Stimulated activated CD8-positive, alpha-beta memory T cell treated with anti-CD3 and anti-CD28 coated beads, Interleukin-4, amount 100 ng/mL, for 4 hours (primary cell): ENCODE measurements at regions not wholly inside any gene's neighbourhood (a gene's known extent, or its start where the extent isn't known, plus 50 kb on each side); places are given as distances from the start of the nearest gene placed in this dataset.

ENCODE experiments used
- DNase-seq, 2 donors: peaks; one replicate each; pipeline ENCODE4 v3.0.0-alpha.2; 2020; ENCODE audit warnings: low read depth in 2 of 2, low spot score in 1 of 2

GRCh38 chr6:156525541-156525940, 251.6 kb upstream of the ARID1B start:
- no peak for DNase-seq

DNA sequence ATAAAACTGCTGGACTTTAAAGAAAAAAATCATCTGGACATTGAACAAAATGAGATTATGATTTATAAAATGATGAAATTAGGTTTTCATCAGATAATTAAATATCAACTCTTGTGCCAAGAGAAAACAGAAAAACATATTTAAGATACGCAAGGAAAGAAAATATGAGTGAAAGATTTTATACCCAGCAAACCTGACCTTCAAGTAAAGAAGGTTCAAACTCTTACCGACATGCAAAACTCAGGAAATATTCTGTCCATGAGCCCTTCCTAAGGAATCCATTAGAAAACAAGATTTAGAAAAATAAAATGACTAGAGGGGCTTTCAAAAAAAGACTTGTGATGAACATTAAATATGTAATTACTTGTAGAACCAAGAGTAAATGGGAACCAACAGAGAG, 257.2 kb upstream of the ARID1B start:
- no peak for DNase-seq

GRCh38 chr6:156517088-156517487, 260.1 kb upstream of the ARID1B start:
- no peak for DNase-seq

DNA sequence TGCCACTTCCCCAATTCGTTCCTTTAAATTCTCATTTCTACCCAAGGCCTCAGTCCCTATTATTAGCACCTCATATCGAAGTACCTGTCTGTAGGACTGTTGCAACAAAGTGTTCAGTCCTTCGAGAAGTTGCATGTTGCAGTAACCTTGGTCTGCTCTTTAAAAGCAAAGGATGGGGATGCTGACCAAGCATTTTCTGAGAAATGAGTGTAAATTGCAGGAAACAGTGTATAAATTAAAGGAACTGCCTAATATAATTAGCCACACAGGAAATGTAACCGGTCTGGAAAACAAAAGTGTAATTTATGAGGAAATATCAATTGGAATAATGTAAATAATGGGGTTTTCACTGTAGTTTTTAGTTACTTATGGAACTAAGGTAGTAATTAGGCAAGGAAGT, 261.9 kb upstream of the ARID1B start:
- no peak for DNase-seq

- no peak for DNase-seq
Observed at GRCh38 chr6:156513504-156513903, 263.7 kb upstream of the ARID1B start.

- no peak for DNase-seq
Observed at GRCh38 chr6:156511570-156511969, 265.6 kb upstream of the ARID1B start.

DNA sequence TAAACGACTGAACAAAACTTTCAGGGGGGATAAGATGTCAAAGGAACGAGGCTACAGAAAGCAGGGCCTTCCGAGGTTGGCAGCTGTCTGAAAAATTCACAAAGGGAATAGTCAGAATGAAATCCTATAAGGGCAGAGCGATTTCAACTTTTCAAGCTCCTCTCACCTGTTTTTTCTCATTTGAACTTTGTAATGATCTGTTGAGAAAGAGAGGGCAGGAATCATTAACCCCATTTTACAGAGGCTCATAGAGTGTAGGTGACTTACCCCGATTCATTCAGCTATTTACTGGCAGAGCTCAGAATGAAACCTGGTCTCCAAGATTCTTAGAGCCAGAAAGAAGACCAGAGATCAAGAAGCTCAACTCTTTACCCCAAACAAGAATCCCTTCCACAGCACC, 266.1 kb upstream of the ARID1B start:
- DNase-seq = no peak

DNA sequence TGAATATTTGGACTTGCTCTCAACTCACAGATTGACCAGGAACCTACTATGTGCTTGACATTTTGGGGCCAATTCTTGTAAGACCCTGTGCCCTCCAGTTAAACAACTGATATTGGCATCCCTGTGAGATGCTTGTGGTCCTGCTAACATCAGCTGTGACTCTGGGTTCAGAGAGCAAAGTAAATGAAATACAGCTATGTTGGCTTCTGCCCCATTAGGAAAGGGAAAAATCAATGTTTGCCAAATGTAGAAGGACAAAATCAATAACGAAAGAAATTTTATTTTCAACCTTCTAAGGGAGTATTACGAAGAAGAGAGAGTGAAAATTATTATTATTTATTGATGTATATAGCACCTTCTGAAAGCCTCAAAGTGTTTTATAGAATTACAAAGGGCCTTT, 266.9 kb upstream of the ARID1B start:
- no peak for DNase-seq

- no peak for DNase-seq
Observed at GRCh38 chr6:156509496-156509895, 267.7 kb upstream of the ARID1B start.

GRCh38 chr6:156508923-156509322, 268.3 kb upstream of the ARID1B start:
- no peak for DNase-seq

DNA sequence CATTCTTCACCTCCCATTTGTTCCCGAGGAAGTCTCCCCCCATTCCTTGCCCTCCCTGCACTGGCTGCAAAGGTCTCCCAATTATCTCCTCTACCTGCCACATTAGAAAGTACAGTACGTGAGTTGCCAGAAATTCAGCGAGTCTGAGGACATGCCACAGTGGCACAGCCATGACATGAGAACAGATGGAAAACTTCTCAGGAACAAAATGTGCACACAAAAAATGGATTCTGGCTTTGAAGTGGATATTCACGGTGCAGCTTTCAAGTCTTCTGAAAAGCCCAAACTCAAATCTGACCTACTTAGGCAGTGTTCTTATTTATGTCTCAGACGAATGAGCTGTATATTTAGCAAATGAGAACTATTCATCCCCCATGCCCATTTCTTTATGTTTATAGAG, 269.1 kb upstream of the ARID1B start:
- DNase-seq = no peak

DNA sequence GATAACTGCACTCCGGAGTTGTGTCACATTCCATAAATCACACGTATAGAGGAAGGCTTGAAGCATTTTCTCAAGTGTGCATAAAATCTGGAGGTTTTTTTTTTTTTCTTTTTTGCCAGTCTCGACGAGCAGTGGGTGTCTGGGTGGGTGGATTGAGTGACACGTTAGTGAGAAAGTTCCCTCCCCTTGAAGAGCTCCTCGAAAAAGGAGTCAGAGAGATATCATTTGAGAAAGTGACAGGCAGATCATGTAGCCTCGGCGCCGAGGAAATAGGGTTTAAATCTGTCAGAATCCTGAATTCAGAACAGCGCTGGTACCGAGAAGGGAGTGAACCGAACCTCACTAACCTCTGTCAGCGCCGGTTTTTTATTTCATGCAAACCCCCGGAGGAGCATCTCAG, 269.5 kb upstream of the ARID1B start:
- DNase-seq = no peak

- DNase-seq = no peak
Observed at GRCh38 chr6:156507106-156507505, 270.1 kb upstream of the ARID1B start.

DNA sequence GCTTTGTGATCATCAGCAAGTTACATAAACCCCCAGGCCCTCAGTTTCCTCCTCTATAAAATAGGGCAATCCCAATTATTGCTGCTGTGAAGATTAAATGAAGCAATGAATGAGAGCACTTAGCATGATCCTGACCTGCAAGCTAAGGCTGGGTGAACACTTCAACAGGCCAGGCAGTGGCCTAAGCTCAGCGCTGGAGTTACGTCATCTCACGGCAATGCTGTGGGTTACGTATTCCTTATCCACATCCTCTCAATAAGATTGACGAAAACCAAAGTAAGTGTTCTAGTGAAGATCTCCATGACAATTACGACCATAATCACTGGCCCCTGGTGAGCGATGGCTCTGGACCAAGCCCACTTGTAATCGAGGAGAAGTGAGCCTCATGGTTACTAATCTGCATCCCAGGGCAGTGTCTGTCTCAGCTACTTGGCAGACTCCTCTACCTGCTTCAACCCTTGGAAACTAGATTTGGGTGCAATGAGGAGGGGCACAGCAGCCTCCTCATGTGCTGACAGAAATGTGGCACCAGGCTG, 274.1 kb upstream of the ARID1B start:
- no peak for DNase-seq

- DNase-seq = no peak
Observed at GRCh38 chr6:156497618-156498017, 279.6 kb upstream of the ARID1B start.

- no peak for DNase-seq
Observed at GRCh38 chr6:156487877-156488276, 289.3 kb upstream of the ARID1B start.

GRCh38 chr6:156485150-156485549, 292.0 kb upstream of the ARID1B start:
- no peak for DNase-seq

DNA sequence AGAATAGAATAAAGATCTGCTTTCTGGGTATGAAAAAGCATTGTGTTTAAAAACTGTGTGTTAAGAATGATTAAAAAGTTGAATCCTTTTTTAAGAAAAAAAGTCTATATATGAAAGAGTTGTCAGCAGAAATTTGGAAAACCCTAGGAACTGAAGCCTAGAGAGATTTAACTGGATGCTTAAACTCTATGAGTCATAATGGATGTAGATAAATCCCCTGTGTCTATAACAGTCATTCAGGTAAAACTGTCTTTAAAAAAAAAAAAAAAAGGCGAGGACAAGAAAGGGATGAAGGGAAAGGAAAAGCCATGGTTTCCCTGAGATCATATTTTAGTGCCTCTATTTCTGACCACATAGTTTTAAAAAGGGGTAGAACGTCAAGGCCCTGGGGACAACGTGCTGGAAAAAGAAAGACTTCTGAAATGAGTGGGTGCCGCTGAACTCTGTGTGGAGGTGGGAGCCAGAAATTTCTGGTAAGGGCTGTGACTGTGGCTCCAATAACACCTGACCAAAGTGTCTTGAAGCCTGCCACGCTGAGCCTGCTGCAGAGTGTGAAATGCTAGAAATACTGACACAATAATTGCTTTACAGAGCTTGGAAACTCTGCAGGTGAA, 302.6 kb upstream of the ARID1B start:
- no peak for DNase-seq

- DNase-seq = no peak
Observed at GRCh38 chr6:156471000-156471399, 306.2 kb upstream of the ARID1B start.

GRCh38 chr6:156464100-156464878, 312.9 kb upstream of the ARID1B start:
- no peak for DNase-seq

- DNase-seq = no peak
Observed at GRCh38 chr6:156461647-156462046, 315.5 kb upstream of the ARID1B start.

DNA sequence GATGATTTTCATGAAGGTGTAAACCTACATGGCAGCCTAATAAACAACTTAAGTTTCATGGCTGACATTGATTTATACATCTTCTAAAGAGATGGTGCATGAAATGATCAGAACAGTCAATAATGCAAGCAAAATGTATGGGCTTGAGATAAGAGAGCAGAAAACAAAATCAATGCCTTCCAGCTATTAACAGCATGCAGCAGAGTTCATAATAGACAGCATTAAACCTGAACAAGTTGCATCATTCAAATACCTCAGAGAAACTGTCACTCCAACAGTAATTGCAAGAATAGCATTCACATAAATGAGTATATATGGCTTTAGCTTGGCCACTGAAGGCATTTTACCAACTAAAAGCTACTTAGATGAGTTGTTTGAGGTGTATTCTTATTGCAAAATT, 319.6 kb upstream of the ARID1B start:
- no peak for DNase-seq

DNA sequence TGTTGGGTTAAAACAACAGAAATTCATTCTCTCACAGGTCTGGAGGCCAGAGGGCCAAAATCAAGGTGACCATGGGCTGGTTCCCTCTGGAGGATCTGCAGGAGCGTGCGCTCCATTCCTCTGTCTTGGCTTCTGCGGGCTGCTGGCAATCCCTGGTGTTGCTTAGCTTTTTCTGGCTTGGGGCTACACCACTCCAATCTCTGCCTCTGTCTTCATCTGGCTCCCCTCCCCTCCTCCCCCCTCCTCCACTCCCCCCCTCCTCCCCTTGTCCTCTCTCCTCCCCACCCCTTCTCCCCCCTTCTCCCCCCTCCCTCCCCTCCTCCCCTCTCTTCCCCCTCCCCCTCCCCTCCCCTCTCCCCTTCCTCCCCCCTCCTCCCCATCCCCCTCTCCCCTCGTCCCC, 321.3 kb upstream of the ARID1B start:
- DNase-seq = no peak
